SK-N-SH (cell line): ENCODE measurements at regions not wholly inside any gene's neighbourhood (a gene's known extent, or its start where the extent isn't known, plus 50 kb on each side); places are given as distances from the start of the nearest gene placed in this dataset.
"Not testable (repeated sequence)": the region's sequence is repeated elsewhere in the genome, so short reads cannot be mapped to it uniquely, and the experiment has no call there.

Experiments used
- CTCF ChIA-PET: fragments of 300-600, 350-600 bp; formaldehyde crosslinking; extraction: SDS; loops from one replicate; lab custom pipeline; 2021; lab: Yijun Ruan, JAX
- POLR2A ChIA-PET: fragments of 350-600 bp; sonication (Branson Sonifier 250); formaldehyde crosslinking; extraction: SDS; loops from one replicate; lab custom pipeline; 2020; ENCODE audit warnings: antibody characterized with exemption, inconsistent platforms; lab: Yijun Ruan, JAX
- DNase-seq: peaks from one replicate; pipeline ENCODE4 v3.0.0; 2012
- H2AFZ ChIP-seq: fragments of 200-600 bp; sonication (generic); 2 replicates; pipeline ENCODE4 v1.8.1; 2016; ENCODE audit warnings: antibody characterized with exemption, mild to moderate bottlenecking, low read depth
- H3F3A ChIP-seq: fragments of 200-600 bp; sonication (generic); replicated peaks from 2 replicates; pipeline ENCODE3; 2016; ENCODE audit warnings: antibody characterized with exemption, mild to moderate bottlenecking; ENCODE audit not compliant: insufficient read depth
- H3K27ac ChIP-seq, 2 experiments: fragments of 200-500 bp in 1 of 2; fragments of 200-600 bp in 1 of 2; sonication (Bioruptor generic) in 1 of 2; sonication (generic), shearing (Covaris generic) in 1 of 2; 2 replicates each; pipeline versions ENCODE4 v1.5.1 to v1.6.1; 2014 to 2016; ENCODE audit warnings: low read depth in 2 of 2, inconsistent platforms in 1 of 2, low read length in 1 of 2, mild to moderate bottlenecking in 1 of 2, mixed read lengths in 1 of 2
- H3K27me3 ChIP-seq: fragments of 200-600 bp; sonication (generic), shearing (Covaris generic); 2 replicates; pipeline ENCODE4 v1.6.1; 2016; ENCODE audit warnings: mixed run types; ENCODE audit not compliant: insufficient read depth
- H3K36me3 ChIP-seq, 2 experiments: fragments of 200-500 bp in 1 of 2; fragments of 200-600 bp in 1 of 2; sonication (Bioruptor generic) in 1 of 2; sonication (generic) in 1 of 2; replicated peaks in 1 of 2; 2 replicates each; pipeline versions ENCODE3 to v1.5.1; 2014 to 2016; ENCODE audit warnings: low read length in 1 of 2, mild to moderate bottlenecking in 1 of 2; ENCODE audit not compliant: insufficient read depth in 2 of 2, control insufficient read depth in 1 of 2
- H3K4me1 ChIP-seq, 2 experiments: fragments of 200-500 bp in 1 of 2; fragments of 200-600 bp in 1 of 2; sonication (Bioruptor generic) in 1 of 2; sonication (generic), shearing (Covaris generic) in 1 of 2; 2 replicates each; pipeline versions ENCODE4 v1.5.1 to v1.6.1; 2014 to 2016; ENCODE audit warnings: low read depth in 1 of 2, low read length in 1 of 2, mixed run types in 1 of 2; ENCODE audit not compliant: insufficient read depth in 2 of 2, control insufficient read depth in 1 of 2
- H3K4me2 ChIP-seq: fragments of 200-600 bp; sonication (generic), shearing (Covaris generic); 2 replicates; pipeline ENCODE4 v1.6.1; 2017; ENCODE audit warnings: mixed run types
- H3K4me3 ChIP-seq, 2 experiments: fragments of 200-500 bp in 1 of 2; fragments of 200-600 bp in 1 of 2; sonication (Bioruptor generic) in 1 of 2; sonication (generic), shearing (Covaris generic) in 1 of 2; 2 replicates each; pipeline versions ENCODE4 v1.5.1 to v1.8.1; 2014 to 2016; ENCODE audit warnings: low read depth in 2 of 2, inconsistent platforms in 1 of 2, low read length in 1 of 2, mild to moderate bottlenecking in 1 of 2, mixed read lengths in 1 of 2, moderate library complexity in 1 of 2
- H3K79me2 ChIP-seq: fragments of 200-600 bp; sonication (generic); 2 replicates; pipeline ENCODE4 v1.8.1; 2017; ENCODE audit warnings: mild to moderate bottlenecking; ENCODE audit not compliant: insufficient read depth
- H3K9ac ChIP-seq: fragments of 200-600 bp; sonication (generic); 2 replicates; pipeline ENCODE4 v1.6.1; 2017; ENCODE audit warnings: mixed run types
- H3K9me2 ChIP-seq: fragments of 200-600 bp; sonication (generic); 2 replicates; pipeline ENCODE4 v1.6.1; 2017; ENCODE audit warnings: mixed run types
- H3K9me3 ChIP-seq: fragments of 200-600 bp; sonication (generic); 2 replicates; pipeline ENCODE4 v1.6.1; 2017; ENCODE audit warnings: mixed run types, mild to moderate bottlenecking, moderate library complexity
- H4K20me1 ChIP-seq: fragments of 200-600 bp; sonication (generic); 2 replicates; pipeline ENCODE4 v1.6.1; 2017; ENCODE audit warnings: mild to moderate bottlenecking, mixed run types; ENCODE audit not compliant: insufficient read depth
- CHD2 ChIP-seq: fragments of 150-350 bp; IDR thresholded peaks from 2 replicates; pipeline ENCODE4 v1.6.1; 2018; ENCODE audit warnings: low read length; ENCODE audit not compliant: partially characterized antibody
- EP300 ChIP-seq, 2 experiments: IDR thresholded peaks; 2 replicates each; pipeline versions ENCODE4 v1.4.0 to v1.6.1; 2012; ENCODE audit warnings: borderline replicate concordance in 1 of 2, low read depth in 1 of 2, low read length in 1 of 2
- EZH2phosphoT487 ChIP-seq: fragments of 200-600 bp; sonication (generic); IDR thresholded peaks from 2 replicates; pipeline ENCODE4 v1.6.1; 2017; ENCODE audit warnings: low read depth, mixed run types, mild to moderate bottlenecking, antibody characterized with exemption, moderate library complexity, borderline replicate concordance
- FOSL2 ChIP-seq: IDR thresholded peaks from 2 replicates; pipeline ENCODE4 v1.4.0; 2012; ENCODE audit warnings: low read depth, mild to moderate bottlenecking, moderate library complexity, borderline replicate concordance
- FOXM1 ChIP-seq: IDR thresholded peaks from 2 replicates; pipeline ENCODE4 v1.4.0; 2012; ENCODE audit warnings: low read depth, mild to moderate bottlenecking
- MEF2A ChIP-seq: IDR thresholded peaks from 2 replicates; pipeline ENCODE4 v1.4.0; 2012; ENCODE audit warnings: low read depth, borderline replicate concordance
- MXI1 ChIP-seq: IDR thresholded peaks from 2 replicates; pipeline ENCODE4 v1.6.1; 2012; ENCODE audit warnings: mild to moderate bottlenecking, low read depth, low read length, improper control_type of control experiment
- NFIC ChIP-seq: IDR thresholded peaks from 2 replicates; pipeline ENCODE4 v1.4.0; 2012; ENCODE audit warnings: borderline replicate concordance
- NRF1 ChIP-seq: IDR thresholded peaks from 2 replicates; pipeline ENCODE4 v1.6.1; 2012; ENCODE audit warnings: low read depth, mild to moderate bottlenecking, low read length
- POLR2AphosphoS5 ChIP-seq: IDR thresholded peaks from 2 replicates; pipeline ENCODE4 v1.6.1; 2012; ENCODE audit warnings: low read depth, low read length
- RAD21 ChIP-seq: IDR thresholded peaks from 2 replicates; pipeline ENCODE4 v1.6.1; 2012; ENCODE audit warnings: mild to moderate bottlenecking, low read length
- RCOR1 ChIP-seq: fragments of 150-350 bp; IDR thresholded peaks from 2 replicates; pipeline ENCODE4 v1.6.1; 2017; ENCODE audit warnings: antibody characterized with exemption, low read length
- TAF1 ChIP-seq: IDR thresholded peaks from 2 replicates; pipeline ENCODE4 v1.6.1; 2012; ENCODE audit warnings: low read depth, mild to moderate bottlenecking, low read length, moderate library complexity, borderline replicate concordance
- YY1 ChIP-seq: IDR thresholded peaks from 2 replicates; pipeline ENCODE4 v1.4.0; 2012; ENCODE audit warnings: low read depth, mild to moderate bottlenecking
- WGBS: methylation state at CpG from one replicate; pipeline ENCODE4 v1.1.6; 2017; ENCODE audit warnings: low lambda C conversion rate; 5-methylcytosine and 5-hydroxymethylcytosine counted together
- TF ChIP-seq, protein P1 (sequence below): IDR thresholded peaks from 2 replicates; pipeline ENCODE4 v1.4.0; 2012; ENCODE audit warnings: low read depth
- TF ChIP-seq, protein P2 (sequence below): IDR thresholded peaks from 2 replicates; pipeline ENCODE4 v1.4.0; 2012; ENCODE audit warnings: low read depth, borderline replicate concordance
- TF ChIP-seq, protein P3 (sequence below): fragments of 150-350 bp; IDR thresholded peaks from 2 replicates; pipeline ENCODE4 v1.6.1; 2016; ENCODE audit warnings: mild to moderate bottlenecking, low read depth, low read length
- TF ChIP-seq, protein P4 (sequence below): fragments of 150-350 bp; IDR thresholded peaks from 2 replicates; pipeline ENCODE4 v1.6.1; 2017; ENCODE audit warnings: antibody characterized with exemption, low read length, low read depth, borderline replicate concordance

DNA sequence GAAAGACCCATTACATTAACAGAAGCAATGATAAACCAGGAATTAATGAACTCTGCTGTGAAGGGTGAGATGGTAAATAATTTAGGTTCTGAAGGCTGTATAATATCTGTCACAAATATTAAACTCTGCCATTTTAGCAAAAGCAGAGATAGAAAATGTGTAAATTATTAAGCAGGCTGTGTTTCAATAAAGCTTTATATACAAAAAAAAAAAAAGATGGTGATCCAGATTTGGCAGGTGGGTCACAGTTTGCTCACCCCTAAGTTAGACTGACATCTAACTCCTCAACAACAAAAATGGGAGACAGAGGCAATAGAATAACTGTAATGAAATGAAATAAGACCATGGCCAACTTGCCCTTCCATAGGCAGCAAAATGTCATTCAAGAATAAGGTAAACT is 157.3 kb upstream of the FANCL start (continued):
- TF ChIP-seq, protein P1, sequence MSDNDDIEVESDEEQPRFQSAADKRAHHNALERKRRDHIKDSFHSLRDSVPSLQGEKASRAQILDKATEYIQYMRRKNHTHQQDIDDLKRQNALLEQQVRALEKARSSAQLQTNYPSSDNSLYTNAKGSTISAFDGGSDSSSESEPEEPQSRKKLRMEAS, result no peak
- TF ChIP-seq CHD2 (no peak), FOXM1 (no peak), EP300 (IDR thresholded peaks at IDR 0.05; ENCODE audit: borderline replicate concordance in 1 of 2, low read depth in 1 of 2, low read length in 1 of 2) (no peak), RCOR1 (no peak), EZH2phosphoT487 (no peak), NRF1 (no peak), MEF2A (no peak)

DNA sequence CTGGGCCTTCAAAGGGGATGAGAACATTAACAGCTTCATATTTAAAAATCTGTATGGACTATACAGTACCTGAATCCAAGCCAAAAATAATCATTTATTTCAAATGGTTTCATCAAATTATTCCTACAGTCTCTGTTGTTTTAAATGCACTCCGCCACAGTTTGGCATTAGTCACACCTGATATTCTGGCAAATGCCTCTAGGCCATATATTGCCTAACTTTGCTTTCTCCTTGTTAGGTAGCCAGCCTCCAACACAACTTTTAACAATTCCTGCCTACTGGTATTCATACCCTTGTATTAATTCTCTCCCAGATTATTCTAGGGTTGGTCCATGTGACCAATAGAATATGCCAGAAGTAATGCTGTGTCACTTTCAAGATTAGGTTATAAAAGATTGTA is 146.6 kb upstream of the FANCL start:
- no peak overlapping the region for H3K27ac ChIP-seq
- no peaks in the 10 kb centered on the region for H3K4me1 ChIP-seq
- TF ChIP-seq MEF2A (no peak), POLR2AphosphoS5 (no peak), MXI1 (no peak), RCOR1 (no peak), NFIC (no peak), FOXM1 (no peak), TAF1 (no peak), YY1 (no peak), FOSL2 (no peak), RAD21 (no peak)
- TF ChIP-seq, protein P2, sequence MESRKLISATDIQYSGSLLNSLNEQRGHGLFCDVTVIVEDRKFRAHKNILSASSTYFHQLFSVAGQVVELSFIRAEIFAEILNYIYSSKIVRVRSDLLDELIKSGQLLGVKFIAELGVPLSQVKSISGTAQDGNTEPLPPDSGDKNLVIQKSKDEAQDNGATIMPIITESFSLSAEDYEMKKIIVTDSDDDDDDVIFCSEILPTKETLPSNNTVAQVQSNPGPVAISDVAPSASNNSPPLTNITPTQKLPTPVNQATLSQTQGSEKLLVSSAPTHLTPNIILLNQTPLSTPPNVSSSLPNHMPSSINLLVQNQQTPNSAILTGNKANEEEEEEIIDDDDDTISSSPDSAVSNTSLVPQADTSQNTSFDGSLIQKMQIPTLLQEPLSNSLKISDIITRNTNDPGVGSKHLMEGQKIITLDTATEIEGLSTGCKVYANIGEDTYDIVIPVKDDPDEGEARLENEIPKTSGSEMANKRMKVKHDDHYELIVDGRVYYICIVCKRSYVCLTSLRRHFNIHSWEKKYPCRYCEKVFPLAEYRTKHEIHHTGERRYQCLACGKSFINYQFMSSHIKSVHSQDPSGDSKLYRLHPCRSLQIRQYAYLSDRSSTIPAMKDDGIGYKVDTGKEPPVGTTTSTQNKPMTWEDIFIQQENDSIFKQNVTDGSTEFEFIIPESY, result no peak
- TF ChIP-seq, protein P1, result no peak
- TF ChIP-seq, protein P3, sequence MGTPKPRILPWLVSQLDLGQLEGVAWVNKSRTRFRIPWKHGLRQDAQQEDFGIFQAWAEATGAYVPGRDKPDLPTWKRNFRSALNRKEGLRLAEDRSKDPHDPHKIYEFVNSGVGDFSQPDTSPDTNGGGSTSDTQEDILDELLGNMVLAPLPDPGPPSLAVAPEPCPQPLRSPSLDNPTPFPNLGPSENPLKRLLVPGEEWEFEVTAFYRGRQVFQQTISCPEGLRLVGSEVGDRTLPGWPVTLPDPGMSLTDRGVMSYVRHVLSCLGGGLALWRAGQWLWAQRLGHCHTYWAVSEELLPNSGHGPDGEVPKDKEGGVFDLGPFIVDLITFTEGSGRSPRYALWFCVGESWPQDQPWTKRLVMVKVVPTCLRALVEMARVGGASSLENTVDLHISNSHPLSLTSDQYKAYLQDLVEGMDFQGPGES, result no peak
- TF ChIP-seq, protein P4, sequence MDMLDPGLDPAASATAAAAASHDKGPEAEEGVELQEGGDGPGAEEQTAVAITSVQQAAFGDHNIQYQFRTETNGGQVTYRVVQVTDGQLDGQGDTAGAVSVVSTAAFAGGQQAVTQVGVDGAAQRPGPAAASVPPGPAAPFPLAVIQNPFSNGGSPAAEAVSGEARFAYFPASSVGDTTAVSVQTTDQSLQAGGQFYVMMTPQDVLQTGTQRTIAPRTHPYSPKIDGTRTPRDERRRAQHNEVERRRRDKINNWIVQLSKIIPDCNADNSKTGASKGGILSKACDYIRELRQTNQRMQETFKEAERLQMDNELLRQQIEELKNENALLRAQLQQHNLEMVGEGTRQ, result no peak
- no peaks in the 10 kb centered on the region for H3K9me2 ChIP-seq
- ChIA-PET CTCF (interaction anchor here (1.6 kb wide), 1 partner anchor 16 kb away, joined by 3 read pairs; no protein-coding TSS in a partner anchor), POLR2A (no interaction called here)
- no peaks in the 10 kb centered on the region for H3F3A ChIP-seq
- no peaks in the 10 kb centered on the region for H3K79me2 ChIP-seq
- H3K4me2 ChIP-seq, result no peak overlapping the region
- H2AFZ ChIP-seq, result no peak overlapping the region
- WGBS, result 92% methylated on average over 1 of the region's 1 CpG
- H3K9ac ChIP-seq, result no peak overlapping the region
- DNase-seq, result no peak
- H3K27me3 ChIP-seq, result no peaks in the 10 kb centered on the region
- no peak overlapping the region for H3K4me3 ChIP-seq
- no peaks in the 10 kb centered on the region for H3K9me3 ChIP-seq
- no peaks in the 10 kb centered on the region for H4K20me1 ChIP-seq
- H3K36me3 ChIP-seq, result no peaks in the 10 kb centered on the region

DNA sequence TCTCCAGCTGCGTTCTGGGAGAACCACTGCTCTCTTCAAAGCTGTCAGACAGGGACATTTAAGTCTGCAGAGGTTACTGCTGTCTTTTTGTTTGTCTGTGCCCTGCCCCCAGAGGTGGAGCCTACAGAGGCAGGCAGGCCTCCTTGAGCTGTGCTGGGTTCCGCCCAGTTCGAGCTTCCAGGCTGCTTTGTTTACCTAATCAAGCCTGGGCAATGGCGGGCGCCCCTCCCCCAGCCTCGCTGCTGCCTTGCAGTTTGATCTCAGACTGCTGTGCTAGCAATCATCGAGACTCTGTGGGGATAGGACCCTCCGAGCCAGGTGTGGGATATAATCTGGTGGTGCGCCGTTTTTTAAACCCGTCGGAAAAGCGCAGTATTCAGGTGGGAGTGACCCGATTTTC is 145.8 kb upstream of the FANCL start:
- H3K9me2 ChIP-seq, H3K4me2 ChIP-seq, DNase-seq: not testable (repeated sequence)

More for the DNA sequence above, 145.8 kb upstream of the FANCL start:
- H3K36me3 ChIP-seq, POLR2A ChIA-PET, H3K4me1 ChIP-seq, H3K9ac ChIP-seq, H3K79me2 ChIP-seq, H4K20me1 ChIP-seq, H3K27ac ChIP-seq, H3F3A ChIP-seq, H3K9me3 ChIP-seq, H3K27me3 ChIP-seq, H3K4me3 ChIP-seq, H2AFZ ChIP-seq: not testable (repeated sequence)
- CTCF ChIA-PET, result interaction anchor here (1.6 kb wide), 1 partner anchor 16 kb away, joined by 3 read pairs; no protein-coding TSS in a partner anchor
- WGBS, result 57% methylated on average over 13 of the region's 14 CpGs
